ACC112 (cell line): ENCODE measurements at regions not wholly inside any gene's neighbourhood (a gene's known extent, or its start where the extent isn't known, plus 50 kb on each side); places are given as distances from the start of the nearest gene placed in this dataset.

Experiments
- H2AFZ ChIP-seq: fragments of 200-600 bp; sonication (generic); one replicate; pipeline ENCODE4 v1.6.0; 2017; ENCODE audit warnings: antibody characterized with exemption, low read length; ENCODE audit not compliant: unreplicated experiment
- H3K27ac ChIP-seq: fragments of 200-600 bp; sonication (generic); 2 replicates; pipeline ENCODE4 v1.5.1; 2014; ENCODE audit warnings: low read depth, mild to moderate bottlenecking, antibody characterized with exemption, low read length, moderate library complexity
- H3K27me3 ChIP-seq: fragments of 200-600 bp; sonication (generic); 2 replicates; pipeline ENCODE4 v1.6.1; 2014; ENCODE audit warnings: mild to moderate bottlenecking, antibody characterized with exemption, low read length, moderate library complexity, mixed read lengths; ENCODE audit not compliant: insufficient read depth
- H3K36me3 ChIP-seq: fragments of 200-600 bp; sonication (generic); 2 replicates; pipeline ENCODE4 v1.6.1; 2016; ENCODE audit warnings: mild to moderate bottlenecking, antibody characterized with exemption, low read length, moderate library complexity, mixed read lengths; ENCODE audit not compliant: insufficient read depth
- H3K4me1 ChIP-seq: fragments of 200-600 bp; sonication (generic); one replicate; pipeline ENCODE4 v1.6.1; 2016; ENCODE audit warnings: low read length, mixed read lengths; ENCODE audit not compliant: insufficient read depth, unreplicated experiment, control insufficient read depth
- H3K4me3 ChIP-seq: fragments of 200-600 bp; sonication (generic); 2 replicates; pipeline ENCODE4 v1.5.1; 2014; ENCODE audit warnings: mild to moderate bottlenecking, low read depth, low read length
- H3K79me2 ChIP-seq: fragments of 200-600 bp; sonication (generic); one replicate; pipeline ENCODE4 v1.6.0; 2016; ENCODE audit warnings: low read length; ENCODE audit not compliant: control insufficient read depth, unreplicated experiment, insufficient read depth

GRCh38 chr1:79355090-79355489, 348.6 kb upstream of the ADGRL4 start:
- no peak overlapping the region for H3K27ac ChIP-seq

GRCh38 chr1:79353224-79353623, 346.7 kb upstream of the ADGRL4 start:
- no peaks in the 10 kb centered on the region for H3K27me3 ChIP-seq
- peak overlapping the region; percentile 61 for H2AFZ ChIP-seq
- H3K79me2 ChIP-seq: no peaks in the 10 kb centered on the region
- no peaks in the 10 kb centered on the region for H3K36me3 ChIP-seq
- peaks cover 19% of the 10 kb centered on the region for H3K4me1 ChIP-seq
- no peak overlapping the region for H3K4me3 ChIP-seq
- H3K27ac ChIP-seq: no peak overlapping the region

More at GRCh38 chr1:79355090-79355489, 348.6 kb upstream of the ADGRL4 start:
- Histone ChIP-seq H3K36me3 (no peaks in the 10 kb centered on the region), H3K27me3 (no peaks in the 10 kb centered on the region), H2AFZ (peak overlapping the region; percentile 77), H3K4me3 (no peak overlapping the region), H3K4me1 (peaks cover 19% of the 10 kb centered on the region), H3K79me2 (no peaks in the 10 kb centered on the region)

GRCh38 chr1:79326875-79327274, 320.3 kb upstream of the ADGRL4 start:
- Histone ChIP-seq H3K4me1 (peaks cover 15% of the 10 kb centered on the region), H3K79me2 (no peaks in the 10 kb centered on the region), H3K36me3 (peaks cover 5% of the 10 kb centered on the region; the same call in 1 of the 2 replicates), H2AFZ (no peak overlapping the region), H3K4me3 (no peak overlapping the region), H3K27ac (no peak overlapping the region), H3K27me3 (no peaks in the 10 kb centered on the region)

- Histone ChIP-seq H3K79me2 (no peaks in the 10 kb centered on the region), H3K36me3 (peaks cover 5% of the 10 kb centered on the region; the same call in 1 of the 2 replicates), H3K4me1 (peaks cover 15% of the 10 kb centered on the region), H3K27ac (no peak overlapping the region), H3K4me3 (no peak overlapping the region), H3K27me3 (no peaks in the 10 kb centered on the region), H2AFZ (no peak overlapping the region)
Measured at GRCh38 chr1:79325705-79326104, 319.2 kb upstream of the ADGRL4 start.

- Histone ChIP-seq H3K36me3 (peaks cover 5% of the 10 kb centered on the region; the same call in 1 of the 2 replicates), H3K27me3 (no peaks in the 10 kb centered on the region), H2AFZ (no peak overlapping the region), H3K27ac (no peak overlapping the region), H3K79me2 (no peaks in the 10 kb centered on the region), H3K4me3 (no peak overlapping the region), H3K4me1 (peaks cover 15% of the 10 kb centered on the region)
Measured at GRCh38 chr1:79325126-79325525, 318.6 kb upstream of the ADGRL4 start.

- Histone ChIP-seq H2AFZ (peak overlapping the region; percentile 46), H3K27ac (peak overlapping the region; percentile 94), H3K27me3 (no peaks in the 10 kb centered on the region), H3K4me1 (peaks cover 15% of the 10 kb centered on the region), H3K36me3 (peaks cover 5% of the 10 kb centered on the region; the same call in 1 of the 2 replicates), H3K79me2 (no peaks in the 10 kb centered on the region), H3K4me3 (peak overlapping the region; percentile 42; the same call in 1 of the 2 replicates)
Measured at GRCh38 chr1:79323239-79324025, 316.9 kb upstream of the ADGRL4 start.

GRCh38 chr1:79322511-79323027, 316.0 kb upstream of the ADGRL4 start:
- no peak overlapping the region for H2AFZ ChIP-seq
- peak overlapping the region; percentile 94 for H3K27ac ChIP-seq
- H3K36me3 ChIP-seq: peaks cover 5% of the 10 kb centered on the region; the same call in 1 of the 2 replicates
- H3K4me3 ChIP-seq: peak overlapping the region; percentile 42
- peaks cover 15% of the 10 kb centered on the region for H3K4me1 ChIP-seq
- H3K79me2 ChIP-seq: no peaks in the 10 kb centered on the region
- no peaks in the 10 kb centered on the region for H3K27me3 ChIP-seq

- Histone ChIP-seq H3K4me1 (peaks cover 27% of the 10 kb centered on the region), H3K4me3 (no peak overlapping the region), H3K27ac (no peak overlapping the region), H2AFZ (peak overlapping the region; percentile 25), H3K36me3 (no peaks in the 10 kb centered on the region), H3K27me3 (no peaks in the 10 kb centered on the region), H3K79me2 (no peaks in the 10 kb centered on the region)
Measured at GRCh38 chr1:79312438-79312837, 305.9 kb upstream of the ADGRL4 start.

GRCh38 chr1:79310609-79311008, 304.1 kb upstream of the ADGRL4 start:
- Histone ChIP-seq H3K4me1 (peaks cover 20% of the 10 kb centered on the region), H3K79me2 (no peaks in the 10 kb centered on the region), H3K27me3 (no peaks in the 10 kb centered on the region), H3K4me3 (no peak overlapping the region), H3K27ac (no peak overlapping the region), H2AFZ (no peak overlapping the region), H3K36me3 (no peaks in the 10 kb centered on the region)

- no peak overlapping the region for H3K27ac ChIP-seq
- H3K4me3 ChIP-seq: no peak overlapping the region
- no peaks in the 10 kb centered on the region for H3K4me1 ChIP-seq
- H3K79me2 ChIP-seq: no peaks in the 10 kb centered on the region
- H2AFZ ChIP-seq: no peak overlapping the region
- H3K27me3 ChIP-seq: no peaks in the 10 kb centered on the region
- no peaks in the 10 kb centered on the region for H3K36me3 ChIP-seq
Measured at GRCh38 chr1:79304131-79304530, 297.6 kb upstream of the ADGRL4 start.

- H2AFZ ChIP-seq: no peak overlapping the region
- no peak overlapping the region for H3K27ac ChIP-seq
- no peaks in the 10 kb centered on the region for H3K27me3 ChIP-seq
- no peaks in the 10 kb centered on the region for H3K4me1 ChIP-seq
- no peaks in the 10 kb centered on the region for H3K36me3 ChIP-seq
- no peaks in the 10 kb centered on the region for H3K79me2 ChIP-seq
- H3K4me3 ChIP-seq: no peak overlapping the region
Measured at GRCh38 chr1:79303040-79303439, 296.5 kb upstream of the ADGRL4 start.
